Naive thymus-derived CD4-positive, alpha-beta T cell (primary cell): ENCODE measurements at regions not wholly inside any gene's neighbourhood (a gene's known extent, or its start where the extent isn't known, plus 50 kb on each side); places are given as distances from the start of the nearest gene placed in this dataset.

Experiments used
- ATAC-seq: fragments of 150-1000 bp; cut with Tn5 transposase; 2 replicates; pipeline ENCODE4 v1.10.0; 2021; ENCODE audit warnings: mild to moderate bottlenecking, moderate library complexity
- CTCF ChIA-PET: fragments of 350-600 bp; sonication (Branson Sonifier 250); formaldehyde crosslinking; loops from one replicate; lab custom pipeline; 2021; ENCODE audit warnings: antibody characterized with exemption; lab: Charles Lee
- POLR2A ChIA-PET: fragments of 350-600 bp; sonication (Branson Sonifier 250); formaldehyde crosslinking; loops from one replicate; lab custom pipeline; 2021; ENCODE audit warnings: antibody characterized with exemption, inconsistent platforms; lab: Charles Lee
- DNase-seq, 9 donors: peaks; one replicate each; pipeline versions ENCODE4 v3.0.0 to v3.0.0-alpha.2; 2020 to 2022; ENCODE audit warnings: mixed read lengths in 1 of 9
- H3K27ac ChIP-seq: one replicate; pipeline ENCODE4 v1.7.0; 2013; ENCODE audit warnings: mild to moderate bottlenecking, low read depth, low read length, moderate library complexity
- H3K27me3 ChIP-seq, 2 donors: one replicate each; pipeline ENCODE4 v1.7.0; 2013; ENCODE audit warnings: low read length in 2 of 2, mild to moderate bottlenecking in 2 of 2, moderate library complexity in 2 of 2; ENCODE audit not compliant: control insufficient read depth in 2 of 2, insufficient read depth in 2 of 2
- H3K36me3 ChIP-seq, 3 experiments: 1 replicate in 2 of 3; 2 replicates in 1 of 3; pipeline ENCODE4 v1.7.0; 2013; ENCODE audit warnings: low read length in 3 of 3, mild to moderate bottlenecking in 3 of 3, moderate library complexity in 1 of 3; ENCODE audit not compliant: insufficient read depth in 3 of 3, control insufficient read depth in 2 of 3
- H3K4me1 ChIP-seq, 2 donors: one replicate each; pipeline ENCODE4 v1.7.0; 2013; ENCODE audit warnings: low read length in 2 of 2, mild to moderate bottlenecking in 2 of 2, moderate library complexity in 1 of 2; ENCODE audit not compliant: control insufficient read depth in 2 of 2, insufficient read depth in 2 of 2
- H3K4me3 ChIP-seq: 2 replicates; pipeline ENCODE4 v1.7.0; 2013; ENCODE audit warnings: mild to moderate bottlenecking, low read length
- H3K9me3 ChIP-seq, 3 experiments: 1 replicate in 2 of 3; 2 replicates in 1 of 3; pipeline ENCODE4 v1.7.0; 2013; ENCODE audit warnings: low read length in 3 of 3; ENCODE audit not compliant: control insufficient read depth in 2 of 3
- H3K27ac Mint-ChIP-seq, 9 donors: one replicate each; pipeline ENCODE4 v1.8.0; 2020 to 2022; ENCODE audit warnings: mixed read lengths in 9 of 9, mild to moderate bottlenecking in 8 of 9, moderate library complexity in 5 of 9, inconsistent platforms in 2 of 9
- H3K27me3 Mint-ChIP-seq, 5 donors: one replicate each; pipeline ENCODE4 v1.8.0; 2021 to 2022; ENCODE audit warnings: mixed read lengths in 5 of 5, mild to moderate bottlenecking in 1 of 5
- H3K36me3 Mint-ChIP-seq, 5 donors: one replicate each; pipeline ENCODE4 v1.8.0; 2020 to 2022; ENCODE audit warnings: mixed read lengths in 5 of 5, mild to moderate bottlenecking in 3 of 5, inconsistent platforms in 1 of 5
- H3K4me1 Mint-ChIP-seq, 7 donors: one replicate each; pipeline ENCODE4 v1.8.0; 2020 to 2022; ENCODE audit warnings: mixed read lengths in 7 of 7, mild to moderate bottlenecking in 3 of 7, inconsistent platforms in 1 of 7
- H3K4me3 Mint-ChIP-seq, 10 donors: one replicate each; pipeline ENCODE4 v1.8.0; 2020 to 2022; ENCODE audit warnings: mild to moderate bottlenecking in 10 of 10, mixed read lengths in 10 of 10, moderate library complexity in 6 of 10, inconsistent platforms in 2 of 10
- H3K9me3 Mint-ChIP-seq, 11 donors: one replicate each; pipeline ENCODE4 v1.8.0; 2020 to 2022; ENCODE audit warnings: mixed read lengths in 11 of 11, mild to moderate bottlenecking in 4 of 11, inconsistent platforms in 1 of 11, moderate library complexity in 1 of 11
- intact Hi-C, 2 donors: fragments of 100-400 bp; cut with micrococcal nuclease; formaldehyde crosslinking; loops; one replicate each; pipeline ENCODE4 v1.15.1; 2023

- ChIA-PET POLR2A (no interaction called here), CTCF (no interaction called here)
- intact Hi-C loops: loop anchor here in 1 of 2 donors (5.0 kb wide), 1 partner anchor 121 kb away; the partner anchor contains the start of gene CCDC71L
- Mint-ChIP-seq H3K4me3 (no peak overlapping the region), H3K4me1 (peaks cover 0 to under 1% (median 0%) of the 10 kb centered on the region in 7 donors), H3K27me3 (peaks cover 0 to 5% (median 0%) of the 10 kb centered on the region in 5 donors), H3K27ac (peak overlapping the region in 1 of 9 donors; percentile 56), H3K36me3 (no peaks in the 10 kb centered on the region), H3K9me3 (no peaks in the 10 kb centered on the region)
- ATAC-seq (no peak), DNase-seq (no peak)
- no peak overlapping the region for H3K4me3 ChIP-seq
- no peaks in the 10 kb centered on the region for H3K36me3 ChIP-seq
- H3K27ac ChIP-seq: no peak overlapping the region
- no peaks in the 10 kb centered on the region for H3K27me3 ChIP-seq
- no peaks in the 10 kb centered on the region for H3K4me1 ChIP-seq
- H3K9me3 ChIP-seq: no peaks in the 10 kb centered on the region
Observed at GRCh38 chr7:106783286-106783685, 81.8 kb upstream of the PIK3CG start.

GRCh38 chr7:106788637-106789036 lies 76.4 kb upstream of the PIK3CG start:
- peak; percentile 32 for ATAC-seq

DNA sequence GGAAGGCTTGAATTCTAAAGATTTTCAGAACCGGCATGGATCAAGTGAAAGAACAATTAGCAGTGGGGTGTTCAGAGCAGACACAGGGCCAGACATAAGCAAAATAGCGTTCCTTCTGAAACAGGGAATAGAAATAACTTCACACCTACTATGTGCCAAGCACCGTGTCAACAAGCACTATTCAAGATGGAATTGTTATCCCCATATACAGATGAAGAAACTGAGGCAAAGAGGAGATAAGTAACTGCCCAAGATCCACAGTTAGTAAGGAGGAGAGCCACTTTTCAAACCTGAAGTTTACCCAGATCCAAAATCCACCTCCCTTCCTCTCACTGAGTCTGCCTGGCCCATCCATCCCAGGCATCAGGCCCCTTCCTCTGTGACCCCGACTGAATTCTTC lies 73.6 kb upstream of the PIK3CG start:
- Histone ChIP-seq H3K9me3 (no peaks in the 10 kb centered on the region), H3K27ac (no peak overlapping the region), H3K4me1 (no peaks in the 10 kb centered on the region), H3K27me3 (no peaks in the 10 kb centered on the region), H3K4me3 (no peak overlapping the region), H3K36me3 (no peaks in the 10 kb centered on the region)
- no peak for DNase-seq
- ChIA-PET CTCF (interaction anchor here (0.7 to 6.0 kb wide), 2 partner anchors 357 to 358 kb away, joined by 3 to 95 read pairs; no protein-coding TSS in a partner anchor), POLR2A (interaction anchor here (0.7 kb wide), 1 partner anchor 1878 kb away, joined by 3 read pairs; no protein-coding TSS in a partner anchor)
- no peak overlapping the region for H3K4me3 Mint-ChIP-seq
- no peak overlapping the region for H3K27ac Mint-ChIP-seq
- H3K36me3 Mint-ChIP-seq: no peaks in the 10 kb centered on the region
- no peak for ATAC-seq
- peaks cover 0 to 5% (median 0%) of the 10 kb centered on the region in 7 donors for H3K4me1 Mint-ChIP-seq
- intact Hi-C loops: loop anchor here in 1 of 2 donors (5.0 to 10.0 kb wide), 4 partner anchors 76 to 933 kb away; partner anchors contain the start of genes HBP1 and PIK3CG
- no peaks in the 10 kb centered on the region for H3K9me3 Mint-ChIP-seq
- no peaks in the 10 kb centered on the region for H3K27me3 Mint-ChIP-seq

More at GRCh38 chr7:106788637-106789036, 76.4 kb upstream of the PIK3CG start:
- Histone ChIP-seq H3K27me3 (no peaks in the 10 kb centered on the region), H3K4me1 (no peaks in the 10 kb centered on the region), H3K4me3 (no peak overlapping the region), H3K36me3 (no peaks in the 10 kb centered on the region), H3K27ac (no peak overlapping the region), H3K9me3 (no peaks in the 10 kb centered on the region)
- Mint-ChIP-seq H3K4me3 (no peak overlapping the region), H3K36me3 (no peaks in the 10 kb centered on the region), H3K27me3 (peaks cover 0 to 3% (median 0%) of the 10 kb centered on the region in 5 donors), H3K27ac (no peak overlapping the region), H3K4me1 (peaks cover 0 to 5% (median 0%) of the 10 kb centered on the region in 7 donors), H3K9me3 (no peaks in the 10 kb centered on the region)
- intact Hi-C loops: no loop called here
- ChIA-PET CTCF (interaction anchor here (0.6 to 1.5 kb wide), 4 partner anchors 334 to 611 kb away, joined by 3 to 5 read pairs (median 3); no protein-coding TSS in a partner anchor), POLR2A (interaction anchor here (0.6 to 0.9 kb wide), 2 partner anchors 236 to 380 kb away, joined by 3 read pairs; partner anchors contain the start of gene HBP1)
- DNase-seq: peak in 4 of 9 donors; percentile 25 to 62 (median 51)

GRCh38 chr7:106792233-106792926 lies 72.7 kb upstream of the PIK3CG start:
- no peak overlapping the region for H3K27ac ChIP-seq
- Mint-ChIP-seq H3K4me1 (peaks cover 0 to 5% (median 0%) of the 10 kb centered on the region in 7 donors), H3K9me3 (peaks cover 0 to 7% (median 0%) of the 10 kb centered on the region in 11 donors), H3K27me3 (no peaks in the 10 kb centered on the region), H3K27ac (no peak overlapping the region), H3K36me3 (no peaks in the 10 kb centered on the region), H3K4me3 (no peak overlapping the region)
- CTCF ChIA-PET: interaction anchor here (0.8 to 6.0 kb wide), 8 partner anchors 11 to 1354 kb away, joined by 3 to 95 read pairs (median 4); no protein-coding TSS in a partner anchor
- ATAC-seq (no peak), DNase-seq (no peak)
- POLR2A ChIA-PET: interaction anchor here (0.6 kb wide), 1 partner anchor 154 kb away, joined by 4 read pairs; no protein-coding TSS in a partner anchor
- H3K9me3 ChIP-seq: no peaks in the 10 kb centered on the region
- H3K36me3 ChIP-seq: no peaks in the 10 kb centered on the region
- intact Hi-C loops: loop anchor here in 1 of 2 donors (5.0 to 10.0 kb wide), 4 partner anchors 75 to 932 kb away; partner anchors contain the start of genes HBP1 and PIK3CG
- no peak overlapping the region for H3K4me3 ChIP-seq
- H3K27me3 ChIP-seq: no peaks in the 10 kb centered on the region
- H3K4me1 ChIP-seq: no peaks in the 10 kb centered on the region

DNA sequence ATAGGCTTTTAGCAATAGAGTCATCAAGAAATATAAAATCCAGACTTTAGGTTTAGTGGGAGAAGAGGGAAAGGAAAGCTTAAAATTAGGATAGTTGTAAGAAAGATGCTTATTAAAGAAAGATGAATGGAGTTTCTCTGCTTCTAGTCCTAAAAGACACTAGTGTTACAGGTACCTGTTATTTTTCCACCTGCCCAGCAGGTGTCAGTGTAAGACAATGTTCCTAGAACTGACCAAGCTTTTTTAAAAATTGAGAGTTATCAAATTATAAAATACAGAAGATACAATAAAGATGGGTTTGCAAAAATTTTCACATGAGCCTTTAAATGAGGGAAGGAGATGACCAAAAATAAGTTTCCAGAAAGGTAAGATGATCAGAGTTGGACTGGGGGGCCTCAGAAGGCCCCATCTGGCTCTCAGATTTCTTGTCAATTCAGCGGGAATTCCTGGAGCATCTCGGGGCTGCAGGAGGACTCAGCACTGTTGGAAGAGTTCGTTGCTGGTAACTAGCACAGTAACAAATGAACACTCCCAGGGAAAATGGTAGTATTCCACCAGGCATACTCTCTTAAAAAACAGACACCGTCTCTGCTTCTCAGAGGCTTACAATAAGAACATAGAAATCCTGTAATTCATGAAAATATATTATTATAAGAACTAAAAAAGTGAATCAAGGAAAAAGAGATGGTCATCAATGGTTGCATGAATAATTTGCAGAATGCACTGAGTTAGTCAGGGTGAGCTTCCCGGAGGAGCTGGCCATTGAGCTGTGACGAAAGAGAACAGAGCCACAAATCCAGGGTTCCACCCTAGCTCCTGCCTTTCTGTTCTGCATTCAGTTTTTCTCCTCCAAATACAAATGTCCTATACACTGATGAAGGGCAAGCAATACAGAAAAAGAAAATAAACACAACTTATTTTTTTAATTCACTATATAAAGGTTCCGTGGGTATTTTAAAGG lies 71.8 kb upstream of the PIK3CG start:
- POLR2A ChIA-PET: interaction anchor here (0.6 kb wide), 1 partner anchor 153 kb away, joined by 4 read pairs; no protein-coding TSS in a partner anchor
- ATAC-seq (peak; percentile 76), DNase-seq (peak in 6 of 9 donors; percentile 31 to 59 (median 51))
- Histone ChIP-seq H3K27me3 (no peaks in the 10 kb centered on the region), H3K4me1 (no peaks in the 10 kb centered on the region), H3K4me3 (no peak overlapping the region), H3K27ac (no peak overlapping the region), H3K36me3 (no peaks in the 10 kb centered on the region), H3K9me3 (no peaks in the 10 kb centered on the region)
- Mint-ChIP-seq H3K9me3 (peaks cover 0 to 15% (median 0%) of the 10 kb centered on the region in 11 donors), H3K27me3 (no peaks in the 10 kb centered on the region), H3K4me1 (peaks cover 0 to 4% (median 0%) of the 10 kb centered on the region in 7 donors), H3K36me3 (no peaks in the 10 kb centered on the region), H3K4me3 (no peak overlapping the region), H3K27ac (no peak overlapping the region)
- CTCF ChIA-PET: interaction anchor here (0.8 to 6.0 kb wide), 9 partner anchors 12 to 1353 kb away, joined by 3 to 95 read pairs (median 3); no protein-coding TSS in a partner anchor
- intact Hi-C loops: loop anchor here (1.0 to 10.0 kb wide), 12 partner anchors 72 to 1086 kb away; partner anchors contain the start of genes PIK3CG (in 2 of the 2), HBP1 (in 1 of the 2) and PRKAR2B (in 1 of the 2)
